ENCODE measurements at regions not wholly inside any gene's neighbourhood (a gene's known extent, or its start where the extent isn't known, plus 50 kb on each side); places are given as distances from the start of the nearest gene placed in this dataset.

DNA sequence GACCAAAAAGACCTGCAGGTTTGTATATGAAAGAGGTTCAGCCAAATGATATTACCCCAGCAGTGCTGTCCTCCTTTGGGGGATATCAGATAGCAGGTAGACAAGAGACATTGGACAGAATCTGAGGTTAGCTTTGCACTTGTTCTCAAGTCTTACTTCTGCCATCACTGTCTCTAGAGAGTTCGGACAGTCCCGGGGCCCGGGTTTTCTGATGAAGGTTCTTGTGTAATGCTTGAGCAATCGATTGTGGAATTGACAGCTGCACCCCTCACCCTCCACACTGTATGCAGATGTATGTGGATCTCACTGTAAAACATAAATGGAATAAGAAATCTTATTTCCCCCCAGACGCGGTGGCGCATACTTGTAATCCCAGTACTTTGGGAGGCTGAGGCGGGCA is 56.2 kb upstream of the MORC3 start:
- no peak for TF ChIP-seq NFATC3 (CRISPR knock-in tag; IDR thresholded peaks at IDR 0.05)
- TF ChIP-seq ZNF678 (CRISPR knock-in tag; IDR thresholded peaks at IDR 0.05), result no peak
- TF ChIP-seq, protein P1, sequence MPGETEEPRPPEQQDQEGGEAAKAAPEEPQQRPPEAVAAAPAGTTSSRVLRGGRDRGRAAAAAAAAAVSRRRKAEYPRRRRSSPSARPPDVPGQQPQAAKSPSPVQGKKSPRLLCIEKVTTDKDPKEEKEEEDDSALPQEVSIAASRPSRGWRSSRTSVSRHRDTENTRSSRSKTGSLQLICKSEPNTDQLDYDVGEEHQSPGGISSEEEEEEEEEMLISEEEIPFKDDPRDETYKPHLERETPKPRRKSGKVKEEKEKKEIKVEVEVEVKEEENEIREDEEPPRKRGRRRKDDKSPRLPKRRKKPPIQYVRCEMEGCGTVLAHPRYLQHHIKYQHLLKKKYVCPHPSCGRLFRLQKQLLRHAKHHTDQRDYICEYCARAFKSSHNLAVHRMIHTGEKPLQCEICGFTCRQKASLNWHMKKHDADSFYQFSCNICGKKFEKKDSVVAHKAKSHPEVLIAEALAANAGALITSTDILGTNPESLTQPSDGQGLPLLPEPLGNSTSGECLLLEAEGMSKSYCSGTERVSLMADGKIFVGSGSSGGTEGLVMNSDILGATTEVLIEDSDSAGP (CRISPR knock-in tag; IDR thresholded peaks at IDR 0.05; ENCODE audit: borderline replicate concordance), result no peak

Measured in HepG2 (cell line).